ENCODE measurements at regions not wholly inside any gene's neighbourhood (a gene's known extent, or its start where the extent isn't known, plus 50 kb on each side); places are given as distances from the start of the nearest gene placed in this dataset.

DNA sequence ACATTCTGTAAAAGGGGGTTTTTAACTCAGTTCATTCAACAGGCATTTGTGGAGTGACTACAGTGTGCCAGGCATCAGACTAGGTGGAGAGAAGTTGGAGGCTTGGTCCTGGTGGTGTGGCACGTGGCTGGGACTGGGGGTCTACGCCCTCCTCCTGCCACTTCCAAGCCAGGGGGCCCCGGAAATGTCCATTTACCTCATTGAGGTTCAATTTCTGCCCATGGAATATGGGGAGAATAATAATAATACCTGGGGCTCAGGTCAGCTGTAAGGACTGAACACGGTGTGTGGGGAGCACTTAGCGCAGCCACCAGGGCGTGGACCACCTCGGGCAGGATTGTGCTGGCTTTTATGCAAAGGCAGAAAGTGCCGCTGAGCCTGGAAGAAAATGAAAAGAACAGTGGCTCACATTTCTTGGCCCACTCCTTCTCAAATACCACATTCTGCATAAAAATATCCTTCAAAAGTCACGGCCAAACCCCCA lies 229.4 kb downstream of the ANKRD60 start:
- TF ChIP-seq RCOR1 (IDR thresholded peaks at IDR 0.05; ENCODE audit: insufficient replicate concordance, low read length), result no peak
- TF ChIP-seq RAD21 (IDR thresholded peaks at IDR 0.05; ENCODE audit: low read length), result no peak
- TF ChIP-seq, protein P1, sequence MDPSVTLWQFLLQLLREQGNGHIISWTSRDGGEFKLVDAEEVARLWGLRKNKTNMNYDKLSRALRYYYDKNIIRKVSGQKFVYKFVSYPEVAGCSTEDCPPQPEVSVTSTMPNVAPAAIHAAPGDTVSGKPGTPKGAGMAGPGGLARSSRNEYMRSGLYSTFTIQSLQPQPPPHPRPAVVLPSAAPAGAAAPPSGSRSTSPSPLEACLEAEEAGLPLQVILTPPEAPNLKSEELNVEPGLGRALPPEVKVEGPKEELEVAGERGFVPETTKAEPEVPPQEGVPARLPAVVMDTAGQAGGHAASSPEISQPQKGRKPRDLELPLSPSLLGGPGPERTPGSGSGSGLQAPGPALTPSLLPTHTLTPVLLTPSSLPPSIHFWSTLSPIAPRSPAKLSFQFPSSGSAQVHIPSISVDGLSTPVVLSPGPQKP (IDR thresholded peaks at IDR 0.05; ENCODE audit: borderline replicate concordance, low read depth, low read length), result no peak
- TF ChIP-seq, protein P2, sequence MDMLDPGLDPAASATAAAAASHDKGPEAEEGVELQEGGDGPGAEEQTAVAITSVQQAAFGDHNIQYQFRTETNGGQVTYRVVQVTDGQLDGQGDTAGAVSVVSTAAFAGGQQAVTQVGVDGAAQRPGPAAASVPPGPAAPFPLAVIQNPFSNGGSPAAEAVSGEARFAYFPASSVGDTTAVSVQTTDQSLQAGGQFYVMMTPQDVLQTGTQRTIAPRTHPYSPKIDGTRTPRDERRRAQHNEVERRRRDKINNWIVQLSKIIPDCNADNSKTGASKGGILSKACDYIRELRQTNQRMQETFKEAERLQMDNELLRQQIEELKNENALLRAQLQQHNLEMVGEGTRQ (IDR thresholded peaks at IDR 0.05; ENCODE audit: low read depth, low read length), result no peak
- TF ChIP-seq CEBPB (IDR thresholded peaks at IDR 0.05; ENCODE audit: low read depth, low read length), result no peak
- no peak for TF ChIP-seq RFX5 (IDR thresholded peaks at IDR 0.05; ENCODE audit: low read depth, low read length)
- no peak for TF ChIP-seq POLR2A (IDR thresholded peaks at IDR 0.05; ENCODE audit: low read depth, low read length)
- no peak for TF ChIP-seq MXI1 (IDR thresholded peaks at IDR 0.05; ENCODE audit: borderline replicate concordance, low read depth, low read length)
- TF ChIP-seq BHLHE40 (IDR thresholded peaks at IDR 0.05; ENCODE audit: low read depth, low read length), result no peak
- TF ChIP-seq NFE2L2 (IDR thresholded peaks at IDR 0.05; ENCODE audit: low read depth, low read length), result no peak
- TF ChIP-seq CHD1 (IDR thresholded peaks at IDR 0.05; ENCODE audit: low read depth, low read length), result no peak
- no peak for TF ChIP-seq SMC3 (IDR thresholded peaks at IDR 0.05; ENCODE audit: low read depth, low read length)
- no peak for TF ChIP-seq FOS (IDR thresholded peaks at IDR 0.05; ENCODE audit: low read depth, low read length)
- TF ChIP-seq MAZ (IDR thresholded peaks at IDR 0.05; ENCODE audit: borderline replicate concordance, low read depth, low read length), result no peak
- TF ChIP-seq, protein P3, sequence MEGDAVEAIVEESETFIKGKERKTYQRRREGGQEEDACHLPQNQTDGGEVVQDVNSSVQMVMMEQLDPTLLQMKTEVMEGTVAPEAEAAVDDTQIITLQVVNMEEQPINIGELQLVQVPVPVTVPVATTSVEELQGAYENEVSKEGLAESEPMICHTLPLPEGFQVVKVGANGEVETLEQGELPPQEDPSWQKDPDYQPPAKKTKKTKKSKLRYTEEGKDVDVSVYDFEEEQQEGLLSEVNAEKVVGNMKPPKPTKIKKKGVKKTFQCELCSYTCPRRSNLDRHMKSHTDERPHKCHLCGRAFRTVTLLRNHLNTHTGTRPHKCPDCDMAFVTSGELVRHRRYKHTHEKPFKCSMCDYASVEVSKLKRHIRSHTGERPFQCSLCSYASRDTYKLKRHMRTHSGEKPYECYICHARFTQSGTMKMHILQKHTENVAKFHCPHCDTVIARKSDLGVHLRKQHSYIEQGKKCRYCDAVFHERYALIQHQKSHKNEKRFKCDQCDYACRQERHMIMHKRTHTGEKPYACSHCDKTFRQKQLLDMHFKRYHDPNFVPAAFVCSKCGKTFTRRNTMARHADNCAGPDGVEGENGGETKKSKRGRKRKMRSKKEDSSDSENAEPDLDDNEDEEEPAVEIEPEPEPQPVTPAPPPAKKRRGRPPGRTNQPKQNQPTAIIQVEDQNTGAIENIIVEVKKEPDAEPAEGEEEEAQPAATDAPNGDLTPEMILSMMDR (conservative IDR thresholded peaks at IDR 0.05; ENCODE audit: low read depth, low read length), result no peak
- TF ChIP-seq MAFK (IDR thresholded peaks at IDR 0.05; ENCODE audit: low read depth, low read length), result no peak
- in situ Hi-C loops (cut with MboI; ENCODE audit: low sequenced_read_pairs), result no loop called here
- no peak overlapping the region for H2AFZ ChIP-seq (replicated peaks; ENCODE audit: low read length, poor library complexity)

More for the DNA sequence above, 229.4 kb downstream of the ANKRD60 start:
- intact Hi-C loops (cut with micrococcal nuclease), result no loop called here
- ATAC-seq (ENCODE audit: low read depth), result no peak
- H2BK20ac ChIP-seq (ENCODE audit: low read depth, low read length), result no peak overlapping the region
- no peaks in the 10 kb centered on the region for H3K9me1 ChIP-seq (ENCODE audit: insufficient read depth, low read length)
- H3K27me3 ChIP-seq (ENCODE audit: control insufficient read depth, insufficient read depth, low read length), result peaks cover 3% of the 10 kb centered on the region; the same call in 1 of the 2 replicates
- H3K27ac ChIP-seq (ENCODE audit: insufficient read depth, low read length), result no peak overlapping the region
- CTCF ChIA-PET, result no interaction called here
- H3K4ac ChIP-seq (ENCODE audit: low read depth, low read length), result no peak overlapping the region
- no peak overlapping the region for H4K91ac ChIP-seq (ENCODE audit: insufficient read depth, low read depth, low read length)
- H3K56ac ChIP-seq (ENCODE audit: extremely low read depth, insufficient read depth, low read length), result no peak overlapping the region
- no peaks in the 10 kb centered on the region for H4K20me1 ChIP-seq (ENCODE audit: insufficient read depth, low read length)
- POLR2A ChIA-PET (ENCODE audit: unreplicated experiment), result no interaction called here
- no peaks in the 10 kb centered on the region for H3K9me3 ChIP-seq (ENCODE audit: control insufficient read depth, insufficient read depth, low read length)
- H3K23ac ChIP-seq (ENCODE audit: low read depth, low read length), result no peak overlapping the region
- WGBS, 2 experiments (ENCODE audit: extremely low coverage in 2 of 2, insufficient read length in 1 of 2), result 40% methylated on average over 1 of the region's 9 CpGs; no CpG with 5 or more reads in 1 of the 2 experiments
- no peaks in the 10 kb centered on the region for H3K79me1 ChIP-seq (ENCODE audit: low read depth in 1 of 2, low read length in 2 of 2)
- H3K9ac ChIP-seq (ENCODE audit: low read depth, low read length), result no peak overlapping the region
- no peak overlapping the region for H3K14ac ChIP-seq (replicated peaks; ENCODE audit: low read depth, low read length)
- H3K4me2 ChIP-seq (ENCODE audit: low read depth, low read length), result no peak overlapping the region
- no peaks in the 10 kb centered on the region for H3K36me3 ChIP-seq (ENCODE audit: control insufficient read depth, insufficient read depth, low read length)
- no peak overlapping the region for H4K5ac ChIP-seq (ENCODE audit: low read depth, low read length)
- no peaks in the 10 kb centered on the region for H3K4me1 ChIP-seq (ENCODE audit: control insufficient read depth, insufficient read depth, low read length)
- no peak overlapping the region for H3K4me3 ChIP-seq (ENCODE audit: insufficient read depth, low read depth, low read length)
- DNase-seq, result no peak
- H2BK15ac ChIP-seq (ENCODE audit: low read depth, low read length), result no peak overlapping the region
- no peak overlapping the region for H2AK9ac ChIP-seq (replicated peaks; ENCODE audit: low read depth, low read length, poor library complexity)
- no TSS peak for BruUV-seq (replicated peaks)
- no peak overlapping the region for H4K8ac ChIP-seq (ENCODE audit: low read depth in 2 of 2, low read length in 2 of 2)
- dilution Hi-C loops (cut with HindIII; ENCODE audit: low sequenced_read_pairs, unreplicated experiment), result no loop called here
- no peak overlapping the region for H3K18ac ChIP-seq (ENCODE audit: low read depth, low read length)
- H2BK5ac ChIP-seq (ENCODE audit: low read depth, low read length, poor library complexity, severe bottlenecking), result no peak overlapping the region
- H2BK120ac ChIP-seq (ENCODE audit: low read depth, low read length), result no peak overlapping the region
- no peak overlapping the region for H2AK5ac ChIP-seq (ENCODE audit: low read depth, low read length)

All from IMR-90 (cell line).